HCT116 (cell line): ENCODE measurements at regions not wholly inside any gene's neighbourhood (a gene's known extent, or its start where the extent isn't known, plus 50 kb on each side); places are given as distances from the start of the nearest gene placed in this dataset.

Experiments
- ATAC-seq: fragments of 200-7000 bp; cut with Tn5 transposase; 2 replicates; pipeline ENCODE4 v1.9.1; 2020; ENCODE audit warnings: mild to moderate bottlenecking, moderate library complexity
- BruUV-seq: library from RNA; stranded (reverse); fragments of 400-500 nt; replicated peaks from 2 replicates; lab custom pipeline; 2021; lab: Mats Ljungman, UMichigan
- CTCF ChIA-PET: fragments of 300-600 bp; sonication (Branson Sonifier 250); formaldehyde crosslinking; loops from one replicate; lab custom pipeline; 2021; ENCODE audit warnings: antibody characterized with exemption; lab: Charles Lee
- POLR2A ChIA-PET: fragments of 300-600, 350-600 bp; sonication (Branson Sonifier 250); formaldehyde crosslinking; loops from one replicate; lab custom pipeline; 2021; ENCODE audit warnings: antibody characterized with exemption; lab: Charles Lee
- RAD21 ChIA-PET, 2 experiments: fragments of 300-600 bp; sonication (Branson Sonifier 250); formaldehyde crosslinking; loops; one replicate each; lab custom pipeline; 2023; ENCODE audit warnings: low total read pairs in 2 of 2; ENCODE audit not compliant: uncharacterized antibody in 2 of 2, unreplicated experiment in 2 of 2, low non-redundant PET in 1 of 2; lab: Charles Lee
- DNase-seq: peaks from one replicate; pipeline ENCODE4 v3.0.0-alpha.2; 2010; ENCODE audit warnings: low read depth, low spot score
- H2AFZ ChIP-seq: fragments of 200-600 bp; shearing (Covaris generic), sonication (generic); 2 replicates; pipeline ENCODE4 v1.6.1; 2017; ENCODE audit warnings: low read depth, mixed run types, mixed read lengths, antibody characterized with exemption, low read length; ENCODE audit not compliant: poor library complexity, severe bottlenecking
- H3K27ac ChIP-seq: 2 replicates; pipeline ENCODE4 v1.5.1; 2012; ENCODE audit warnings: low read depth, low read length
- H3K27me3 ChIP-seq: fragments of 200-600 bp; sonication (generic); 2 replicates; pipeline ENCODE4 v1.6.1; 2016; ENCODE audit warnings: mixed run types, low read length, mixed read lengths; ENCODE audit not compliant: insufficient read depth
- H3K36me3 ChIP-seq, 2 experiments: fragments of 200-500 bp in 1 of 2; fragments of 200-600 bp in 1 of 2; sonication (Bioruptor generic) in 1 of 2; sonication (generic) in 1 of 2; 2 replicates each; pipeline versions ENCODE4 v1.5.1 to v1.6.1; 2014 to 2016; ENCODE audit warnings: low read length in 2 of 2, inconsistent platforms in 1 of 2, mixed read lengths in 1 of 2, mixed run types in 1 of 2; ENCODE audit not compliant: insufficient read depth in 2 of 2, control insufficient read depth in 1 of 2
- H3K4me1 ChIP-seq, 2 experiments: fragments of 200-600 bp in 1 of 2; sonication (generic) in 1 of 2; 2 replicates each; pipeline versions ENCODE4 v1.5.1 to v1.6.1; 2012 to 2017; ENCODE audit warnings: low read length in 2 of 2, inconsistent platforms in 1 of 2, mild to moderate bottlenecking in 1 of 2, mixed read lengths in 1 of 2, mixed run types in 1 of 2, moderate library complexity in 1 of 2; ENCODE audit not compliant: insufficient read depth in 2 of 2, control insufficient read depth in 1 of 2
- H3K4me2 ChIP-seq: fragments of 200-600 bp; sonication (generic); 2 replicates; pipeline ENCODE4 v1.6.1; 2017; ENCODE audit warnings: mixed run types, low read length, mixed read lengths
- H3K4me3 ChIP-seq, 2 experiments: fragments of 200-600 bp in 1 of 2; sonication (generic) in 1 of 2; replicated peaks in 1 of 2; 2 replicates each; pipeline ENCODE4 v1.5.1; 2011 to 2016; ENCODE audit warnings: low read length in 2 of 2, control low read depth in 1 of 2, low read depth in 1 of 2, mild to moderate bottlenecking in 1 of 2, mixed read lengths in 1 of 2, mixed run types in 1 of 2
- H3K79me2 ChIP-seq: fragments of 200-600 bp; sonication (generic); 2 replicates; pipeline ENCODE4 v1.6.1; 2017; ENCODE audit warnings: mild to moderate bottlenecking, mixed run types, low read length, moderate library complexity, mixed read lengths; ENCODE audit not compliant: insufficient read depth
- H3K9ac ChIP-seq: fragments of 200-600 bp; sonication (generic); 2 replicates; pipeline ENCODE4 v1.6.1; 2016; ENCODE audit warnings: low read length, mixed read lengths
- H3K9me2 ChIP-seq: fragments of 200-600 bp; sonication (generic), shearing (Covaris generic); 2 replicates; pipeline ENCODE4 v1.6.1; 2017; ENCODE audit warnings: mixed run types, mild to moderate bottlenecking, moderate library complexity; ENCODE audit not compliant: insufficient read depth
- H3K9me3 ChIP-seq, 2 experiments: fragments of 200-500 bp in 1 of 2; fragments of 200-600 bp in 1 of 2; sonication (Bioruptor generic) in 1 of 2; sonication (generic) in 1 of 2; 2 replicates each; pipeline ENCODE4 v1.6.1; 2014 to 2017; ENCODE audit warnings: low read length in 2 of 2, mixed read lengths in 2 of 2, inconsistent platforms in 1 of 2, low read depth in 1 of 2, mild to moderate bottlenecking in 1 of 2, mixed run types in 1 of 2, moderate library complexity in 1 of 2; ENCODE audit not compliant: control insufficient read depth in 1 of 2, insufficient read depth in 1 of 2
- H4K20me1 ChIP-seq: fragments of 200-600 bp; sonication (generic), shearing (Covaris generic); 2 replicates; pipeline ENCODE4 v1.6.1; 2017; ENCODE audit warnings: mixed run types, mild to moderate bottlenecking, moderate library complexity; ENCODE audit not compliant: insufficient read depth
- EGR1 ChIP-seq: IDR thresholded peaks from 2 replicates; pipeline ENCODE4 v1.6.1; 2012; ENCODE audit warnings: low read depth
- EZH2 ChIP-seq: fragments of 200-600 bp; sonication (generic); IDR thresholded peaks from 2 replicates; pipeline ENCODE4 v1.6.1; 2017; ENCODE audit warnings: antibody characterized with exemption, mixed run types
- EZH2phosphoT487 ChIP-seq: fragments of 200-600 bp; IDR thresholded peaks from 2 replicates; pipeline ENCODE4 v1.6.1; 2018; ENCODE audit warnings: antibody characterized with exemption, borderline replicate concordance
- POLR2AphosphoS5 ChIP-seq: IDR thresholded peaks from 2 replicates; pipeline ENCODE4 v1.6.1; 2011; ENCODE audit warnings: mild to moderate bottlenecking, low read depth, low read length, moderate library complexity
- SIN3A ChIP-seq: IDR thresholded peaks from 2 replicates; pipeline ENCODE4 v1.6.1; 2012; ENCODE audit warnings: low read depth
- YY1 ChIP-seq: IDR thresholded peaks from 2 replicates; pipeline ENCODE4 v1.6.1; 2011; ENCODE audit warnings: low read length, low read depth, moderate library complexity, mild to moderate bottlenecking; ENCODE audit not compliant: insufficient replicate concordance; ENCODE audit errors: extremely low read depth
- intact Hi-C: fragments of 100-400 bp; cut with micrococcal nuclease; formaldehyde crosslinking; loops from 2 replicates; pipeline ENCODE4 v1.10.0; 2022
- TF ChIP-seq, protein P1 (sequence below): IDR thresholded peaks from 2 replicates; pipeline ENCODE4 v1.6.1; 2011; ENCODE audit warnings: mild to moderate bottlenecking, low read length, moderate library complexity; ENCODE audit not compliant: insufficient replicate concordance; ENCODE audit errors: extremely low read depth

GRCh38 chr11:22991196-22991595, 130.9 kb upstream of the CCDC179 start (continued):
- TF ChIP-seq, protein P1, sequence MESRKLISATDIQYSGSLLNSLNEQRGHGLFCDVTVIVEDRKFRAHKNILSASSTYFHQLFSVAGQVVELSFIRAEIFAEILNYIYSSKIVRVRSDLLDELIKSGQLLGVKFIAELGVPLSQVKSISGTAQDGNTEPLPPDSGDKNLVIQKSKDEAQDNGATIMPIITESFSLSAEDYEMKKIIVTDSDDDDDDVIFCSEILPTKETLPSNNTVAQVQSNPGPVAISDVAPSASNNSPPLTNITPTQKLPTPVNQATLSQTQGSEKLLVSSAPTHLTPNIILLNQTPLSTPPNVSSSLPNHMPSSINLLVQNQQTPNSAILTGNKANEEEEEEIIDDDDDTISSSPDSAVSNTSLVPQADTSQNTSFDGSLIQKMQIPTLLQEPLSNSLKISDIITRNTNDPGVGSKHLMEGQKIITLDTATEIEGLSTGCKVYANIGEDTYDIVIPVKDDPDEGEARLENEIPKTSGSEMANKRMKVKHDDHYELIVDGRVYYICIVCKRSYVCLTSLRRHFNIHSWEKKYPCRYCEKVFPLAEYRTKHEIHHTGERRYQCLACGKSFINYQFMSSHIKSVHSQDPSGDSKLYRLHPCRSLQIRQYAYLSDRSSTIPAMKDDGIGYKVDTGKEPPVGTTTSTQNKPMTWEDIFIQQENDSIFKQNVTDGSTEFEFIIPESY, result no peak
- no peak for TF ChIP-seq SIN3A
- TF ChIP-seq EGR1, result no peak
- no peak for TF ChIP-seq EZH2phosphoT487

GRCh38 chr11:23006730-23007129, 146.5 kb upstream of the CCDC179 start:
- Histone ChIP-seq H3K27ac (no peak overlapping the region), H3K4me2 (no peak overlapping the region), H4K20me1 (no peaks in the 10 kb centered on the region), H3K4me1 (no peaks in the 10 kb centered on the region), H3K36me3 (no peaks in the 10 kb centered on the region), H3K9ac (no peak overlapping the region), H3K27me3 (no peaks in the 10 kb centered on the region), H3K9me3 (peaks cover 3 to 5% of the 10 kb centered on the region in 2 experiments; a peak in 2 of 4 replicates), H2AFZ (no peak overlapping the region), H3K9me2 (no peaks in the 10 kb centered on the region), H3K4me3 (no peak overlapping the region), H3K79me2 (no peaks in the 10 kb centered on the region)
- ChIA-PET POLR2A (no interaction called here), RAD21 (no interaction called here), CTCF (no interaction called here)
- TF ChIP-seq EZH2, result no peak
- TF ChIP-seq POLR2AphosphoS5, result no peak
- TF ChIP-seq YY1, result no peak
- intact Hi-C loops, result no loop called here
- ATAC-seq (no peak), DNase-seq (no peak)
- no TSS peak for BruUV-seq
